Right ventricle myocardium inferior (tissue), 1 donor: ENCODE measurements at regions not wholly inside any gene's neighbourhood (a gene's known extent, or its start where the extent isn't known, plus 50 kb on each side); places are given as distances from the start of the nearest gene placed in this dataset.
"Not testable (repeated sequence)": the region's sequence is repeated elsewhere in the genome, so short reads cannot be mapped to it uniquely, and the experiment has no call there.

Experiments
- ATAC-seq: fragments of 200-7000 bp; cut with Tn5 transposase; one replicate; pipeline ENCODE4 v1.9.1; 2020; ENCODE audit warnings: mild to moderate bottlenecking, moderate library complexity
- DNase-seq: peaks from one replicate; pipeline ENCODE4 v3.0.0; 2021; ENCODE audit errors: missing footprints
- intact Hi-C: fragments of 100-400 bp; cut with DNase I; formaldehyde crosslinking; loops from one replicate; pipeline ENCODE4 v1.11.0; 2022
- donor health status: DM: no; HTN: yes; CAD: no; lungs with severe emphysema.

DNA sequence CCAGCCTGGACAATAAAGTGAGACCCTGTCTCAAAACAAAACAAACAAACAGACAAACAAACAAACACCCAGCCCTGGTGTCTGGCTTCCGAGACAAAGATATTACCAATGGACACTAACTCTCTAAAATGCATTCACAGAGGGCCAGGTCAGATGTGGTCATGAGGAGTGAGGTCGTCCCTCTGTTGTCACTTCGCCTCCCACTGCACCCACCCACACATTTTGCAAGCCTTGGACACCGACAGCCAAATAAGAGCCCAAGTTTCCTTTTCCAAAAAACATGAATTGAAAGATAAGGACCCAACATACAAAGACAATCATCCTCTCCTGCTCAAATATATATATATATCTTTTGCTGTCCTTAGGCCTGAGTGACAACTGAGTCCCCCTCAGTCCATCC, 319.9 kb downstream of the TSN start:
- DNase-seq (no peak), ATAC-seq (no peak)
- intact Hi-C loops, result no loop called here

DNA sequence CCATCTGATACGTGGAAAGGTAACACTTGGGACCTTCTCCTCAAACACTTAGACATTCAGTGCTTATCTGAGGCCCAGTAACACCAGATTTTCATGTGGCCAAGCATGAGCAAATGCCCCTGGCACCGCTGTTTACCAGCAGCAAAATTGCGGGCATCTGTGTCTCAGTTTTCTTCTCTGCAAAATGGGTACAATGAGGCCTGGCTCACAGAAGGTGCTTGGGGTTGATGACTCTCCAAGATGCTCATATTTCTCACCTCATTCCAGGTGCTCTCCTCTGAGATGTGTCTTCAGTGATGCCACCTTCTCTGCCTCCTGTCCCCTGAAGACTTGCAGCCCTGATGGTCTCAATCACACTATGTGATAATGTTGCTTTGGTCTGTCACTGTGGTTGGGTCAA, 321.7 kb downstream of the TSN start:
- intact Hi-C loops, result no loop called here
- ATAC-seq, result no peak

DNA sequence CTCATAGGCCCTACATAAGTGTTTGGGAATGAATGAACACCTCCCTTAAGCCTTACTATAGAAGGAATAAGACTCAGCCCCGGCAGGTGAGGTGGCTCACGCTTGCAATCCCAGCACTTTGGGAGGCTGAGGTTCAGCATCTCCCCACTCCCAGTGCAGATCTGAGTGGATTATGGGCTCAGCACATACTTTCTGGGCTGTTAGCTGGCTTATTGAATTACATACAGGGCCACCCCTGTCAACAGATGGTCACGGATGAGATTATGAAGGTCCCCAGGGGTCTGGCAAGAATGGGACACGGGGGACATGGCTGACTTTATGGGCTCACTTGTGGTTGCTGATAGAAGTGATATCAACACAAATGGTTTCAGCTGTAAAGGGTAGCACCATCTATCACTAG, 322.3 kb downstream of the TSN start:
- ATAC-seq, result no peak
- intact Hi-C loops, result no loop called here
- DNase-seq, result no peak

More for the DNA sequence above, 321.7 kb downstream of the TSN start:
- DNase-seq, result no peak

DNA sequence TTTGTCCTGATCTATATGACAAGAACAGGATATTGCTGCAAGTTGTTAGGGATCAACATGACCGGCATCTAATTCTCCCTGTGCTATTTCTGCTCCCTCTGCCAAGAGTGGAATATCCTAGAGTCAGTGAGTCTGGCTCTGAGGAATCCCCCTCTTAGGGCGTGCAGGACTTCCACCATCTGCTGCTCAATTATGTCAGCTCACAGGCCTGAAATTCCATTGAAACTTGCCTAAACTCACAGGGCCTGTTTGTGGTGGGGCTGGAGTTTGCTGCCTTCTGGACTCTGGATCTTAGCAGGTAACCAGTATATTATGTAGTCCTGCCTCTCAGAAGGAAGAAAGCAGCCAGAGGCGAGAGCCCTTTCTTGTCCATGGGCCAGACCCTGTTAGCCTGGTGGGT, 323.0 kb downstream of the TSN start:
- no peak for DNase-seq
- no peak for ATAC-seq
- intact Hi-C loops, result no loop called here

DNA sequence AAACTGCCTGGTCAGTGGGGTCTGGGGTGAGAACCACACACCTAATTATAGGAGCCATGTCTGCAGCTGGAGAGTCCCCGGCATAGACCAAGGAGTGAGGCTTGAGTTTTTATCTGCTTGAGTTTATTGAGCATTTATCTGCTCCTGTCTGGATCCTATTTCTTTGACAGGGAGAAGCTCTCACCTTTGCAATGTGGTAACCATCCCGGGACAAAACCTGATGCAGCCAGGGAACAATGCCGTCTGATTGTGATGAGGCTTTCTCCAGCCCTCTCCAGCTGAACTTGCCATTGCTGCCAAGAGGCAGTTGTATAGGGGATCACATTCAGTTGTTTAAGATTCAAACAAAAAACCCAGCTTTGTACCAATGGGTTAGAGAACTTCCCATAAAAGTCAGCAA, 324.4 kb downstream of the TSN start:
- intact Hi-C loops, result no loop called here
- ATAC-seq (no peak), DNase-seq (no peak)

DNA sequence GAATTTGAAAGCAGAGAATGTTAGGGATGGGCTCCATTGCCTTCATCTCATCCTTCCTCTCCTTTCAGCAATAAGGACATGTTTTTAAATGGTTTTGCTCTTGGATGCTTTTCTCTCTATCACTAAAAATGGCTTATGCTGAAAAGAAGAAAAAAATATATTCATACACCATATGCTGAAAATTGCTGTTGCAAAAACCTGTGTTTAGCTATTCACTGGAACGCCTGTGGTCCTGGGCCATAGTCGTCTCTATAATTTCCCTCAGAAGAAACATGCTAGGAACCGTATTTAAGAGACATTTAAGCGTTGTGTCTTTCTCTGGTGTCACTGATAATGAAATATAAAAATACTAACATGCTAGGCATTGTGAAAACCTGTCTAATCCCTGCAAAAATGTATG, 324.9 kb downstream of the TSN start:
- ATAC-seq, result no peak
- intact Hi-C loops, result no loop called here
- DNase-seq, result no peak

DNA sequence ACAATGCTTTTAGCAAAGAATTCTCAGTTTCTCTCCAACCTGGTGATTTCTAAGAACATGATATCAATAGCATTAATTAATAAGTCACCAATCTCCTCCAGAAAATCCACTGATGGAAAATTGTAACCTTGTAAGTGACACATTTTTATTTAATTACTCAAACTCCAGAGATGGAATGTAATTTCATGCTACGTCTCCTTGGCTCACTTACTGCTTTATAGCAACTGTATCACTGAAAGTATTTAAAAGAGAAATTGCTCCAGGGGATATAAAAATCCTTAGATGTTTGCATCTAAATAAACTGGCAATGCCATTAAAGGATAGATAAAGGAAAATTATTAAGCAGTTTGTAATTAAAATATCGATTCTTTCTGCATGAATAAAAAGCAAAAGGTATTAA, 325.4 kb downstream of the TSN start:
- ATAC-seq, result no peak
- intact Hi-C loops, result no loop called here
- no peak for DNase-seq

DNA sequence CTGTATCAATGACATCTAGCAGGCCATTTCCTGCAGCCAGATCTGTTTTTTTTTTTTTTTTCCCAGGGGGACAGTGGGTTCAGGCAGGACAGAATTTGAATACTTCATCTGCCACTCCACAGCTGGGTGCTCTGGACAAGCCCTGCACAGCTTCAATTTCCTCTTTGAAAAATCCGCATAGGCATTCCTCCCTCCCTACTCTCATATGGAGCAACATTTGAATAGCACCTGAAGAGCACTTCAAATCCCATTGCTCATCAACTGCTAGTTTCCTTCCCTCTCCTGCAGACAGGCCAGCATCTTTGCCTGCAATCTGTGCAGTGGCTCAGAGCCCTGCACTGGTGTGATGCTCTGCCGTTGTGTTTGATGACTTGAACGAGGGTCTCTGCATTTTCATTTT, 326.3 kb downstream of the TSN start:
- intact Hi-C loops, result no loop called here
- DNase-seq, result no peak
- no peak for ATAC-seq

DNA sequence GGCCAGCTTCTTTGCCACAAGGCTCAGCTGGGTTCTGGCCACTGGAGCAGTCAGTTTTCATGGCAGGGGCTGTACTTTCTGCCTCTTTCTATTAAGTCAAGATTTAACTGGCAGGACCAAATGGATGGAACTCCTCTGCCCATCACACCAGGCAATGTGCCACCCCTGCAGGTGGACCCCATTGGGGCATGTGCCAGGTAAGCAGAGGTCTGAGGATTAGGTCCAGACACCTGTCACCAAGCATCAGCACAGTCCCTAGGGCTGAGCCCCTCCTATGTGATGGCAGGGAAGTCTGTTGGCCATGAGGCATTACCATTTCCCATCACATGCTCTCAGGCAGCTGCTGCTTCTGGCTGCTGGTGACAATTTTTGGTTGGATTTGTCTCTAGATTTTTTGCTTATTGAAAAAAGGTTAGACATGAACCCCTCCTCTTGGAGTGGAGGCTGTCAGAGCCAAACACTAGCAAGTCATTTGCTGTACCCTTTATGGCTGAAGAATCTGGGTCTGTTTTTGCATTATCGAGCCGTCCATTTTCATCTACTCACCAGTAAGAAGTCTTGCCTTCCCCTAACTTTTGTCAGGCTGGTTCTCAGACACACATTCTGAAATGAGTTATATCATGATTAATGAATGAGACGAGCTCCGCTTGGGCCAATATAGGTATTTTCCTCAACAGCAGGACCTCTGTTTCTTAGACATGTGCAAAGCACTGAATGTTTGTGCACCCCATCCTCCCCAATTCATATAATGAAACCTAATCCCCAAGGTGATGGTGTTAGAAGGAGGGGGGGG, 328.0 kb downstream of the TSN start:
- ATAC-seq, result no peak
- intact Hi-C loops, result no loop called here
- no peak for DNase-seq

DNA sequence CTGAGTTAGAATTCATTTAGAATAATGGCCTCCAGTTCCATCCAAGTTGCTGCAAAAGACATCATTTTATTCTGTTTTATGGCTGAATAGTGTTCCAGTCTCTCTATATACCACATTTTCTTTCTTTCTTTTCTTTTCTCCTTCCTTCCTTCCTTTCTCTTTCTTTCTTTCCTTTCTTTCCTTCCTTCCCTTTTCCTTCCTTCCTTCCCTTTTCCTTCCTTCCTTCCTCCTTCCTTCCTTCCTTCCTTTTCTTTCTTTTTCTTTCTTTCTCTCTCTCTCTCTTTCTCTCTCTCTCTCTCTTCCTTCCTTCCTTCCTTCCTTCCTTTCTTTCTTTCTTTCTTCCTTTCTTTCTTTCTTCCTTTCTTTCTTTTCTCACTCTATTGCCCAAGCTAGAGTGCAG, 330.2 kb downstream of the TSN start:
- DNase-seq, ATAC-seq: not testable (repeated sequence)

DNA sequence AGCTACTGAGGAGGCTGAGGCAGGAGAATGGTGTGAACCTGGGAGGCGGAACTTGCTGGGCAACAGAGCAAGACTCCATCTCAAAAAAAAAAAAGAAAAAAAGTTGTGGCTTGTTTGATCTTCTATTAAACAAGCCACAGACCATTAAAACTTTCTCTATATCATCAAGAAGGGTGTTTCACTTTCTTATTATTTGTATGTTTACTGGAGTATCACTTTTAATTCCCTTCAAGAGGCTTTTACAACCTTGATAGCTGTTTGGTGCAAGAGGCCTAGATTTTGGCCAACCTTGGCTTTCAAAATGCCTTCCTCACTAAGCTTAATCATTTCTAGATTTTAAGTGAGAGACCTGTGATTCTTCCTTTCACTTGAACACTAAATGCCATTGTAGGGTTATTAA, 339.1 kb downstream of the TSN start:
- ATAC-seq (no peak), DNase-seq (no peak)
- intact Hi-C loops, result no loop called here

More for the DNA sequence above, 330.2 kb downstream of the TSN start:
- intact Hi-C loops, result not testable (repeated sequence)

DNA sequence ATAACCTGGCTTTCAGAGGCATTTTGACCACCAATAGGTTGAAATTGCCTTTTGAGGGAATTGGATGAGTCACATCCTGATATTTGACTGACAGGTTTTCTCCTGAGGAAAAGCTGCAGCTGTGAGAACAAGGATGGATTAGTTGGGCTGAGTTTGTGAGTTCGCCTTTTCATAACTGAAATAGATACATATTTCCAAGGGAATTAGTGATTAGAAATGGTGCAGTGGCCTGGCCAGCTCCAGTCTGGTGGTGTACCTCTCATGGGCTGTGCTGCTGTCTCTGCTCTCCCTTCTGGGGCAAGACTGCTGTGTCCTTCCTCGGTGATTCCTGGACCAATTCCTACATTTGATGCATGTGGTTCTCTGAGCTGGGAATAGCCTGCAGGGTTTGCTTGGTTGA, 341.3 kb downstream of the TSN start:
- ATAC-seq (no peak), DNase-seq (no peak)
- intact Hi-C loops, result no loop called here

DNA sequence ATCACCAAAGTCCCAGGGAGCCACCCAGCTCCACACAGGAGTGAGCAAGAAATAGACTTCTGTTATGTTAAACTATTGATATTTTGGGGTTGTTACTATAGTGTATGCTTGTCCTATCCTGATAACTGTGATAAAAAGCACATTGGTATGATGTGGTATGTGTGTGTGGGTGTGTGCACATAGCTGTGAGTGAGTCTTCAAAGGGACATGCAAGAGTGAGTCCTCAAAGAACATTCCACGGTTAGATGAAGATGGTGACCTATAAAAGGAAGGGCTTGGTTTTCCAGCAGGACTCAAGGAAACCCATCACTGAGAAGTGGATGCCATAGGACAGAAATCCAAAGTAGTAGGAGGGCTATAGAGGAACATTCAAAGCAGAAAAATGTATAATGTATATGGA, 342.9 kb downstream of the TSN start:
- ATAC-seq, result no peak
- intact Hi-C loops, result no loop called here
- no peak for DNase-seq

DNA sequence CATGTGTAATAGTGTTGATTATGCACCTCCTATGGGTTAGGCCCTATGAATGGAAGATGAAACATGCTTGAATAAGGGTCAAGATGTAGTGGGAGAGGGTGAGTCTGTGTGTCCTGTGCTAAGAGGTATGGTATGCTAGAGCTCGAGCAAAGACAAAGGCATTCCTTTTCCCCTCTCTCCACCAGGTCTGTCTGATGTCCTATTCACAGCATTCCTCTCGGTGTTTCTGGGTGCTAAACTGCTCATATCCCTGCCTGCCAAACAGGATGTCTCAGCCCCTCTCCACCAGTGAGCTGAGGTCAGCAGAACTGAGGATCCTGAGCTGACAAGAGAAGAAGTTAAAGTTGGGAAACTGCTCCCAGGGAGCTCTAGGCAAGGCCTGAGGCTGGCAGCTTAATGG, 344.9 kb downstream of the TSN start:
- ATAC-seq, result no peak
- no peak for DNase-seq
- intact Hi-C loops, result no loop called here

DNA sequence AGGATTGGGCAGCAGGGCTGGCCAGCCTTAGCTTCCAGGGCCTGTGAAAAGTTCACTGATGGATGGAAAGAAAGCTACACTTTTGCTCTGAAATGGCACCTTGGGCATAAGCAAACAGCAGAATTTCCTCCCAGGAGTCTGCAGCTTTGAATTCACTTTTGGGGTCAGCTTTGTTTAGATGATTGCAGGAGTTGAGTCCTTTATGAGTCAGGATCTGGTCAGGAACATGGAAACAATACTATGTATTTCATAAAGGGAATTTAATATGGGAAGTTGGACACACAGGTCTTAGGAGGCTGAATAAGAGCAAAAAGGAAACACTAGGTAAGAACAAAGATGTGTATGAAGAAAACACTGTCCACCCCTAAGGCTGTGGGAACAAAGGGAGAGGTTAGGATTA, 345.3 kb downstream of the TSN start:
- no peak for DNase-seq
- no peak for ATAC-seq
- intact Hi-C loops, result no loop called here

DNA sequence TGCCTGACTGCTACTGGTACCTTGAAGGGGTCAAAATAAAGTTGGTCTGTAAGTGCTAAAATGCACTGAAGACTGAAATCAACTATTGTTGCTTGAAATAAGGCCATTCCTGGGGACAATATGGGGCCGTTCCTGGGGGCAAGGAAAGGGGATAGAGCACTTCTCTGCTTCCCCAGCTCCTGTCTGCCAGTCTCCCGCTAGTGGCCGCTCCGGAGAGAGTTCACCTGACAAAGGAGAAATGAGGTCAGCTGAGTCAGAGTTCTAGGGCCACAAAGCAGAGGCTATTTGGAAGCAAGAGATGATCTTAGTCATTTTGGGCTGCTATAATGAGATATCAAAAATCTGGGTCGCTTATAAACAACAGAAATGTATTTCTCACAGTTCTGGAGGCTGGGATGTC, 345.9 kb downstream of the TSN start:
- no peak for DNase-seq
- ATAC-seq, result no peak
- intact Hi-C loops, result no loop called here

DNA sequence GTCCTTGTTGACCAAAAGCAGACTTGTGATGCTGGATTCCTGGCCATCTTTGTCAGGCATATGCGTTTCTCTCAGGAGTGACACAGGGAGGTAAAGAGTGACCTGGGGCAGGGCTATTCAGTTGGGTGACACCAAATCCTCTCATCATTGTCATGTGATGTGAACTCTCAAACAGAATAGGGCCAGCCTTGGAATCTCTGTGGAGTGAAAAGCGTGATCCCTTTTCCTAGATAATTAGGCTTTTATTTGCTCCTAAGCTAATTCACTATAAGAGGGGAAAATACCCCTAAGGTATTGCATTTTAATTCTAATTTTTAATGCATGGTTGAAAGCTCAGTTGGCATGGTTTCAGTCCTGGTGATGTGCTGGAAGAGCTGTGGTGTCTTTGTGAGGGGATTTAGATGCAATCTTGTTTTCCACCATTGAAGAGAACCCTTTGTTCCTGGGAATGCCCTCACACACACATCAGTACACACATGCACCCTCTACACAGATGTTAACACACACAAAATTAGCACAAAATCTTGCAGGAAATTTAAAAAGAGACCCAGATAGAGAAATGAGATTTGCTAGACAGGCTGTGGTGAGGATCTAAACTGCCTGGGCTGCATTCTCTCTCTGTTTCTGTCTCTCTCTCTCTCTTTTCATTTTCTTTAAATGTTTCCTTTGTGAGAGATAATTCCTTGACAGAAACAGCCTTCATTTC, 349.9 kb downstream of the TSN start:
- DNase-seq (no peak), ATAC-seq (no peak)
- intact Hi-C loops, result no loop called here

DNA sequence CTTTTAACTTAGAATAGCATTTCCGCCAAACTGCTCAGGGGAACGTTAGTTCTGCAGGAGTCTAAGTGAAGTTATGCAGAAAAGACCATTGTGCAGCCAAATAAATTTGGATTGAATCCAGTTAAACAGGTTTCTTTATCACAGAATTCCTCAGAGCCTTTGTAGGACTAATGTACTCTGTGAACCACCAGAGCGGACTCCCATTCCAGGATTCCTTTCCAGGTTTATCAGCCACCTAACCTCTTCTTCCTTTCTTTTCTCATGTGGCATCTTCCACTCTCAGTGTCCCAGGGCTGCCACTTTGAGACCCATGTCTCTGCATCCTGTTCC, 350.4 kb downstream of the TSN start:
- ATAC-seq (no peak), DNase-seq (no peak)
- intact Hi-C loops, result no loop called here

DNA sequence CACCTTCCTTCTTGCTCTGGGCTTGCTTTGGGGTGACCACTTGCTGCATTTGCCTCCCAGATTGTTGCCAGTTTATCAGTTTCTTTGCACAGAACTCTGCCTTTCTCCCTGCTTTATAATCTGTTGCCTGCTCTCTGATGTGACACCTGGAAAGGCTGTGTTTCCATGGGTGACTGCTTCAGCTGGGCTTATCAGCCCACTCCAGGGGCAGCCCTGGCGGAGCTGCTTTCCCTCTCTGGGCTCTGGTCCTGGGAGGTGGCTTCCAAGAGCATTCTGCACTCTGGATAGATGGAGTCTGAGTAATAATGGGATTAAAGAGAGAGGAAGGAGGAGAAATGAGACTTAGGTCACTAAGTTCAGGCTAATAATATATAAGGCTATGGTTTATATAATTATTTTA, 352.7 kb downstream of the TSN start:
- intact Hi-C loops, result no loop called here
- ATAC-seq (no peak), DNase-seq (no peak)

DNA sequence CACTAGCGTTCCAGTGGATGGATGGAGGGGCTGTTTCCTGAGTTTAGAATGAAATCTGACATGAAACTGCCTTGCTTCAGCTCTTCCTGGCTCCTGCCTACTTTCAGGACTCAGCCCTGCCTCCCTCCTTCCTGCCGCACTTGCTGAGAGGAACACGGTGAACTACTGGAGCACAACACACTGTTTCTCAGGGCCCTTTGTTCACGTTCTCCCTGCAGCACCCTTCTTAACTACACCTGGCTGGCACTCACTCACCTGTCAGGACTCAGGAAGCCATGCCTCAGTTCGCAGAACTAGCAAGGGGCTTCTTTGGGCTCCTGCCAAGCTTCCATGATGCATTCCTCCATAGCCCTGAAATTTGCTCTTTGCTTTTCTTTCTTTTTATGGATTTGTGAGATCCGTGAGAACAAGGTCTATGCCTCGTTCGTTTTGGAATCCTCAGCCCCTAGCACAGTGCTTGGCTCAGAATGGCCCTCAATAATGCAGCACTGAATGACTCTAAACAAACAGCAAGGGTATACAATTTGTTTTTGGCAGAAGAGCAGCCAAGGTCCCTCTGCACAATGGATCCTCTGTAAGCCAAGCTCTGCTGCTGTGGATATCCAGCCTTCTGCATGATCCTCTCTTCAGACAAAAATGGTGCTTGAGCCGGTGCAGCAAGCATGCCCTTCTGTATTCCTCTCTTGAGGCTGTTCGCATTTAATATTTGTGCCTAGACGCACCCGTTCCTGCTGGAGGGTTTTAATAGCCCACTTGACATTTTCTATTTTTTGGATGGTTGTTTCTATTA, 357.0 kb downstream of the TSN start:
- intact Hi-C loops, result no loop called here
- DNase-seq, result no peak
- ATAC-seq, result peak; percentile 39
